HT1080 (cell line): ENCODE measurements at regions not wholly inside any gene's neighbourhood (a gene's known extent, or its start where the extent isn't known, plus 50 kb on each side); places are given as distances from the start of the nearest gene placed in this dataset.
"Not testable (repeated sequence)": the region's sequence is repeated elsewhere in the genome, so short reads cannot be mapped to it uniquely, and the experiment has no call there.

Source experiments
- DNase-seq: peaks from one replicate; pipeline ENCODE4 v3.0.0-alpha.2; 2015; ENCODE audit warnings: low read depth

DNA sequence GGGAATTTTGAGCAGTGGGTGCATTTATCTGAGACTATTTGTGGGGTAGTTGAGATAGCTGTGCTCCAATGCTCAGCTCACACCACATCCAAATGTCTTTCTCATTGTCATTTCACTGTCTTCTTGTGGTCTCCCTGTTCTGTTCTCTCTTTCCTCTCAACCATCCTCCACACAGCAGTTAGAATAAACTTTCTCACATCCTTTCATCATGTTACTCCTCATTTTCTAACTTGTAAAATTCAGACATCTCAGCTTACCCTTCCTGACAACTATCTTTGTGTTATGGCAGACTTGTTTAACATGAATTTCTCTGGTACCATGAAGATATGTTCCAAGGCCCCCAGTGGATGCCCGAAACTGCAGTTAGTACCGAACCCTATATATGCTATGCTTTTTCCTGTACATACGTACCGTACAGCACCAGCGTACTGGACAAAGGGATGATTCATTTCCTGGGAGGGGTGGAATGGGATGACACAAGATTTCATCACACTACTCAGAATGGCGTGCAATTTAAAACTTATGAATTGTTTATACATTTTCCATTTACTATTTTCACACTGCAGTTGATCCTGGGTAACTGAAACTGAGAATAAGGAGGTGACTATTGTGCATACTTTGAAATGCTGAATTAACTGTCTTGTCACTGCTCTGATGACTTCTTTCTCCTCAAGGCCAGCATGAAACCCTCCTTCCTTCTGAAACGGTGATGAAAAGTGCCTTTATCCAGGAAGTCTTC lies 177.1 kb upstream of the SLC38A2 start:
- DNase-seq, result peak; percentile 83

DNA sequence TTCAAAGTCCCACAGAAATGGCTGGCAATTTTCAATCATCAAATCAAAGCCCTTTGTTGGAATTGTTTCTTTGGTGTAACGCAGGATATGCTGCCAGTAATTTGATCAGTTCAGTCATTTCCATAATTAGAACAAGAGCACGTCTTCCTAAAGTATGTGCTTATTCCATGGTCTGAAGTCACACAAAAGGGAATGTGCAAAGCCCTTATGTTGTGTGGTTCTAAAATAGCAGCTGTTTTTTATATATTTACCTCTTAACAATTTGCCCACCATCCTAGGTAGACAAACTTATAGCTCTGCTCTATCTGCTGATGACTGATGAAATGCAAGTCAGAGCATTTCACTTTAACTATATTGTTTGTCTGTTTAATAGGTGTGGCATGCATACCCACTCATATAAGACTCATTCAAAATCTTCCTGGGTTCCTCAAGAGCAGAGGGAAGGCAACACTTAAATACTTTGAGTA lies 176.1 kb upstream of the SLC38A2 start:
- no peak for DNase-seq

GRCh38 chr12:46547421-46548354 lies 175.1 kb upstream of the SLC38A2 start:
- DNase-seq, result no peak

- no peak for DNase-seq
These were observed 174.2 kb upstream of the SLC38A2 start for GRCh38 chr12:46546634-46547273.

- not testable (repeated sequence) for DNase-seq
These were observed 170.8 kb upstream of the SLC38A2 start for GRCh38 chr12:46543378-46543795.

GRCh38 chr12:46538976-46539375 lies 166.4 kb upstream of the SLC38A2 start:
- DNase-seq, result no peak

DNA sequence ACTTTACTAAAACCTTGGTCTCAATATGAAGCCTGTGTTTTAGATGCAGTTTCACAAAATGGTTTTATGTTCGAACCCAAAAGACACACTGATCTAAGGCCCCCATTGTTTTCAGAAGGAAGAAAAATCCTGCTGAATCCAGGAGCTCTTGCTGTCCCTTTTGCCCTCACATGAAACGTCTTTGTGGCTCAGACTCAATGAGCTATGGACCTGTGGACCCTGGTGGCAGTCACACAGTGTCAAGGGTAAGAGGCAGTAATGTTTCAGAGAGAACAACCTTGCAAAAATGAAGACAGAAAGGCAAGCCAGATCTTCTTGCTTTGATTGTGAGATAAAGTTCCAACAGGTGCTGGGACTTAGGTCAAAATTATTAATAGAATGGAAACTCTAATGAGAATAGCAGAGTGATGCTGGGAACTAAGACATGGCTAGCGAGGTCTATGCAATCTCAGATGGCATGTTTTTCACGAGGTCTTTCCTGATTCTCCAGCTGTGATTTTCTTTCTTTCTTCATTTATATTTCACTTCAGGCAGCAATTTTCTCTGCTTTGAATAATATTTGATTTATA lies 164.9 kb upstream of the SLC38A2 start:
- no peak for DNase-seq

DNA sequence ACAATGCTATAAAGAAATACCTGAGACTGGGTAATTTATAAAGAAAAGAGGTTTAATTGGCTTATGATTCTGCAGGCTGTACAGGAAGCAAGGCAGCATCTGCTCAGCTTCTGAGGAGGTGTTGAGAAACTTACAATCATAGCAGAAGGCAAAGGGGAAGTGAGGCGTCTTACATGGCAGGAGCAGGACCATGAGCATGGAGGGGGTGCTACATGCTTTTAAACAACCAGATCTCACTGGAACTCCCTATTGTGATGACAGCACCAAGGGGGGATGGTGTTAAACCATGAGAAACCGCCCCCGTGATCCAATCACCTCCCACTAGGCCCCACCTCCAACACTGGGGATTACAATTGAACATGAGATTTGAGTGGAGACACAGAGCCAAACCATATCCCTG lies 163.7 kb upstream of the SLC38A2 start:
- not testable (repeated sequence) for DNase-seq

- DNase-seq, result no peak
These were observed 163.3 kb upstream of the SLC38A2 start for GRCh38 chr12:46535907-46536306.

DNA sequence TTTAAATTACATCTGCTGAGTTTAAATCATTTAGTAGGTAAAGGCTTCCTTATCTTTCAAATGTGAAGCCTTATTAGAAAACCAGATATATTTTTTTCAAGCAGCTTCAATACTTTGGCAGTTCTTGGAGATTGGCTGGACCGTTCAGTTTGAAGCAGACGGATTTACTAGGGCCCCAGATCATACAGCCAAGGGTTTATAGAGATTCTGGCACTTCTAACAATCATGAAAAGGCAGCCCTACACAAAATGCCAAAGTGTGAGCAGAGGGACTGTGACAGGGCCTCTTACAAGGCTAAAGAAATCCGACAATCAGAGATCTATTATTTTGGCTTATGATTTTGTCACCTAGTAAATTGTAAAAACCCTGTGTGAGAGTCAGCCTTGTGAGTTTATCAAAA lies 162.8 kb upstream of the SLC38A2 start:
- DNase-seq, result no peak

- no peak for DNase-seq
These were observed 161.8 kb upstream of the SLC38A2 start for GRCh38 chr12:46534327-46534840.

DNA sequence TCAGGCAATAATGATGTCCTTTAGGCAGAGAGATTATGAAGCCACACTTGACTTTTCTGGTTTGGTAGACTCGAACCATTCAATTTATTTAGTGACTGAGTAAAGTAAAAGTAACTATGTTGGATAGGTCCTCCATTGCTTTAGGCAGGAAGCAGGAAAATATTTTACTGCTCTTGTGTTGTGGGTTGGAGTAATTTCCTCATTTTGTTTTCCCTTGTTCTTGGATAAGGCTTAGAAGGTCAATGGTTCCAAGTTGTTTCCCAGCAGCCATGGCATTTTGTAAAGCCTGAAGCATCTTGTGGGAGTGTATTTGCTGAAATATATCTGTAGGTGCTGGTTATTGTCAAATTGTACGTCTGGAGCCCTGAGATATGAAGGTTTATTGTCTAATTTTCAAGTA lies 161.2 kb upstream of the SLC38A2 start:
- no peak for DNase-seq

GRCh38 chr12:46531804-46532203 lies 159.2 kb upstream of the SLC38A2 start:
- no peak for DNase-seq

- no peak for DNase-seq
These were observed 158.6 kb upstream of the SLC38A2 start for GRCh38 chr12:46531059-46531785.

- no peak for DNase-seq
These were observed 157.9 kb upstream of the SLC38A2 start for GRCh38 chr12:46530373-46531056.

DNA sequence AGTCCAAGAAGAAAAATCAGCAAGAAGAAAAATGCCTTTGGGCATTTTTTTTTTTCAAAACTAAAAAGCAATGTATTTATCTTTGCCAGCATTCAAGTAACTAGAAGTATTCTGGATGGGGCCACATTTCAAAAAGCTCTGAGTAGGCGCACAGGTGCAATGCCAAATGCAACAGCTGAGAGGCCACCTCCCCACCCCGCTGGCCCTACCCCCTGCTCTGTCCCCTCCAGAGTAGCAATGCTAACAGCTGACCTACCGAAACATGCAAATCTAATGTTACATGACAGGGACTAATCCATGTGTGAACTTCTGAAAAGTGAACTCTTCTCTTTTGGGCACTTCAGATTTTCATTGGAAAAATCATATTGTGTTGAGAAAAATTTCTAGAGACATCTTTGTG lies 153.7 kb upstream of the SLC38A2 start:
- no peak for DNase-seq

GRCh38 chr12:46524778-46525177 lies 152.2 kb upstream of the SLC38A2 start:
- peak; percentile 38 for DNase-seq

GRCh38 chr12:46523863-46524770 lies 151.5 kb upstream of the SLC38A2 start:
- peak; percentile 98 for DNase-seq

DNA sequence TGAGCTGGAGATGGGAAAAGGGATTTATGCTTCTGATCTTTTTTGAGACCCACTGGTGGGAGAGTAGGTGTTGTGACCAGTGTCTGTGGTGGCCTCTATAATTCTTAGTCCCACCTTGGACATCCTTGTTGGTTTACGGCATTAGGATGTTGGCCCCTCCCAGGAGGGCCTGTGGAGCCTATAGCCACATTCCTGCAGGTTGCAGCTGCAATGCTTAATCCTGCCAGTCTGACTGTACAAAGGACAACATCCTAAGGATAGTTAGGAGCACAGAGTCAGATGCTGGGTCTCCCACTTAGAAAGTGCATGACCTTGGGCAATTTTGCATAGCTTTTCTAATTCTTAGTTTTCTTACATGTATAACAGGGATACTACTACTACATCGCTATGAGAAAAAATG lies 150.9 kb upstream of the SLC38A2 start:
- DNase-seq, result peak; percentile 42
